Natural killer cell (primary cell): ENCODE measurements at regions not wholly inside any gene's neighbourhood (a gene's known extent, or its start where the extent isn't known, plus 50 kb on each side); places are given as distances from the start of the nearest gene placed in this dataset.

ENCODE experiments used
- ATAC-seq, 3 donors: fragments of 150-1000 bp in 2 of 3; fragments of 200-7000 bp in 1 of 3; cut with Tn5 transposase; 1 replicate in 1 of 3; 2 replicates in 2 of 3; pipeline ENCODE4 v1.10.0; 2021; ENCODE audit warnings: mild to moderate bottlenecking in 2 of 3, moderate library complexity in 2 of 3
- DNase-seq, 2 donors: peaks; one replicate each; pipeline versions ENCODE4 v3.0.0 to v3.0.0-alpha.2; 2013 to 2021; ENCODE audit warnings: mixed read lengths in 1 of 2
- H3K27ac ChIP-seq: one replicate; pipeline ENCODE4 v1.5.1; 2013; ENCODE audit warnings: mild to moderate bottlenecking, low read length
- H3K27me3 ChIP-seq: one replicate; pipeline ENCODE4 v1.6.1; 2013; ENCODE audit warnings: low read length; ENCODE audit not compliant: control insufficient read depth, insufficient read depth
- H3K36me3 ChIP-seq: one replicate; pipeline ENCODE4 v1.6.1; 2013; ENCODE audit warnings: low read length; ENCODE audit not compliant: control insufficient read depth, insufficient read depth
- H3K4me1 ChIP-seq: one replicate; pipeline ENCODE4 v1.6.1; 2013; ENCODE audit warnings: low read length; ENCODE audit not compliant: control insufficient read depth, insufficient read depth
- H3K4me3 ChIP-seq: one replicate; pipeline ENCODE4 v1.5.1; 2013; ENCODE audit warnings: low read length
- H3K9me3 ChIP-seq: one replicate; pipeline ENCODE4 v1.6.1; 2013; ENCODE audit warnings: low read length; ENCODE audit not compliant: control insufficient read depth, insufficient read depth
- H3K27ac Mint-ChIP-seq, 2 donors: one replicate each; pipeline ENCODE4 v1.8.0; 2022; ENCODE audit warnings: mild to moderate bottlenecking in 2 of 2, mixed read lengths in 2 of 2, moderate library complexity in 1 of 2
- H3K27me3 Mint-ChIP-seq, 2 donors: one replicate each; pipeline ENCODE4 v1.8.0; 2022; ENCODE audit warnings: low read depth in 2 of 2, mixed read lengths in 2 of 2
- H3K36me3 Mint-ChIP-seq: one replicate; pipeline ENCODE4 v1.8.0; 2022; ENCODE audit warnings: mixed read lengths
- H3K4me1 Mint-ChIP-seq, 2 donors: one replicate each; pipeline ENCODE4 v1.8.0; 2022; ENCODE audit warnings: mixed read lengths in 2 of 2
- H3K4me3 Mint-ChIP-seq: one replicate; pipeline ENCODE4 v1.8.0; 2022; ENCODE audit warnings: mild to moderate bottlenecking, moderate library complexity, mixed read lengths
- H3K9me3 Mint-ChIP-seq, 2 donors: one replicate each; pipeline ENCODE4 v1.8.0; 2022; ENCODE audit warnings: mixed read lengths in 2 of 2
- CTCF ChIP-seq: fragments of 200-600 bp; IDR thresholded peaks from one replicate; pipeline ENCODE4 v1.8.0; 2022; ENCODE audit warnings: antibody characterized with exemption
- WGBS: methylation state at CpG from one replicate; pipeline ENCODE4 v1.1.7; 2013; ENCODE audit warnings: missing lambda C conversion rate; ENCODE audit not compliant: insufficient coverage; 5-methylcytosine and 5-hydroxymethylcytosine counted together
- intact Hi-C: fragments of 100-400 bp; cut with micrococcal nuclease; formaldehyde crosslinking; loops from one replicate; pipeline ENCODE4 v1.14.2; 2022

GRCh38 chr2:237171396-237171795 lies 85.7 kb downstream of the COPS8 start:
- no peaks in the 10 kb centered on the region for H3K36me3 ChIP-seq
- H3K9me3 ChIP-seq: no peaks in the 10 kb centered on the region
- Mint-ChIP-seq H3K36me3 (no peaks in the 10 kb centered on the region), H3K27ac (no peak overlapping the region), H3K4me1 (no peaks in the 10 kb centered on the region), H3K27me3 (peaks cover 19 to 59% of the 10 kb centered on the region in 2 donors), H3K9me3 (no peaks in the 10 kb centered on the region), H3K4me3 (no peak overlapping the region)
- no peak overlapping the region for H3K27ac ChIP-seq
- WGBS: 80% methylated on average over 8 of the region's 8 CpGs
- H3K27me3 ChIP-seq: no peaks in the 10 kb centered on the region
- DNase-seq (no peak), ATAC-seq (no peak)
- TF ChIP-seq CTCF: no peak
- intact Hi-C loops: no loop called here
- no peaks in the 10 kb centered on the region for H3K4me1 ChIP-seq
- no peak overlapping the region for H3K4me3 ChIP-seq

GRCh38 chr2:237171881-237172280 lies 86.2 kb downstream of the COPS8 start:
- no peaks in the 10 kb centered on the region for H3K9me3 Mint-ChIP-seq
- Histone ChIP-seq H3K27me3 (peaks cover 3% of the 10 kb centered on the region), H3K36me3 (no peaks in the 10 kb centered on the region), H3K4me3 (no peak overlapping the region), H3K4me1 (no peaks in the 10 kb centered on the region), H3K9me3 (no peaks in the 10 kb centered on the region), H3K27ac (no peak overlapping the region)
- DNase-seq: no peak
- no peaks in the 10 kb centered on the region for H3K36me3 Mint-ChIP-seq
- no peak overlapping the region for H3K4me3 Mint-ChIP-seq
- WGBS: 93% methylated on average over 3 of the region's 4 CpGs
- H3K27ac Mint-ChIP-seq: no peak overlapping the region
- ATAC-seq: no peak
- H3K4me1 Mint-ChIP-seq: no peaks in the 10 kb centered on the region
- H3K27me3 Mint-ChIP-seq: peaks cover 23 to 59% of the 10 kb centered on the region in 2 donors
- TF ChIP-seq CTCF: no peak
- intact Hi-C loops: no loop called here

- Mint-ChIP-seq H3K27ac (no peak overlapping the region), H3K36me3 (no peaks in the 10 kb centered on the region), H3K4me1 (no peaks in the 10 kb centered on the region), H3K27me3 (peaks cover 19 to 45% of the 10 kb centered on the region in 2 donors), H3K9me3 (no peaks in the 10 kb centered on the region), H3K4me3 (no peak overlapping the region)
- TF ChIP-seq CTCF: no peak
- peaks cover 3% of the 10 kb centered on the region for H3K27me3 ChIP-seq
- no peaks in the 10 kb centered on the region for H3K4me1 ChIP-seq
- H3K36me3 ChIP-seq: no peaks in the 10 kb centered on the region
- 80% methylated on average over 1 of the region's 1 CpG for WGBS
- no peaks in the 10 kb centered on the region for H3K9me3 ChIP-seq
- DNase-seq: no peak
- H3K4me3 ChIP-seq: no peak overlapping the region
- no peak overlapping the region for H3K27ac ChIP-seq
- intact Hi-C loops: no loop called here
- no peak for ATAC-seq
Measured at GRCh38 chr2:237177052-237177451, 91.4 kb downstream of the COPS8 start.

GRCh38 chr2:237177986-237178385 lies 92.3 kb downstream of the COPS8 start:
- no peaks in the 10 kb centered on the region for H3K9me3 Mint-ChIP-seq
- H3K27me3 ChIP-seq: peaks cover 3% of the 10 kb centered on the region
- DNase-seq (no peak), ATAC-seq (no peak)
- no peaks in the 10 kb centered on the region for H3K36me3 ChIP-seq
- peaks cover 13 to 36% of the 10 kb centered on the region in 2 donors for H3K27me3 Mint-ChIP-seq
- no peaks in the 10 kb centered on the region for H3K36me3 Mint-ChIP-seq
- WGBS: 82% methylated on average over 2 of the region's 2 CpGs
- no peaks in the 10 kb centered on the region for H3K9me3 ChIP-seq
- H3K4me3 ChIP-seq: no peak overlapping the region
- no peak for TF ChIP-seq CTCF
- H3K4me3 Mint-ChIP-seq: no peak overlapping the region
- no peaks in the 10 kb centered on the region for H3K4me1 ChIP-seq
- H3K4me1 Mint-ChIP-seq: no peaks in the 10 kb centered on the region
- intact Hi-C loops: no loop called here
- H3K27ac Mint-ChIP-seq: no peak overlapping the region
- no peak overlapping the region for H3K27ac ChIP-seq
